Nephron progenitor cell (in vitro differentiated cells): ENCODE measurements at regions not wholly inside any gene's neighbourhood (a gene's known extent, or its start where the extent isn't known, plus 50 kb on each side); places are given as distances from the start of the nearest gene placed in this dataset.

Experiments used
- DNase-seq: peaks from one replicate; pipeline ENCODE4 v3.0.0; 2021
- H3K27ac Mint-ChIP-seq: 2 replicates; pipeline ENCODE4 v1.8.0; 2021; ENCODE audit warnings: mild to moderate bottlenecking, moderate library complexity, mixed read lengths
- H3K27me3 Mint-ChIP-seq: 2 replicates; pipeline ENCODE4 v1.8.0; 2021; ENCODE audit warnings: mild to moderate bottlenecking, low read depth, mixed read lengths; ENCODE audit not compliant: poor library complexity
- H3K36me3 Mint-ChIP-seq: 2 replicates; pipeline ENCODE4 v1.8.0; 2021; ENCODE audit warnings: low read depth, mixed read lengths
- H3K4me1 Mint-ChIP-seq: 2 replicates; pipeline ENCODE4 v1.8.0; 2021; ENCODE audit warnings: mixed read lengths
- H3K4me3 Mint-ChIP-seq: 2 replicates; pipeline ENCODE4 v1.8.0; 2021; ENCODE audit warnings: mild to moderate bottlenecking, moderate library complexity, mixed read lengths
- H3K9me3 Mint-ChIP-seq: 2 replicates; pipeline ENCODE4 v1.8.0; 2021; ENCODE audit warnings: mild to moderate bottlenecking, moderate library complexity, mixed read lengths
- CTCF ChIP-seq: fragments of 200-600 bp; sonication (generic); IDR thresholded peaks from 2 replicates; pipeline ENCODE4 v1.5.0; 2021; ENCODE audit warnings: antibody characterized with exemption

GRCh38 chr5:54766748-54767147 is 218.6 kb downstream of the ESM1 start:
- no peaks in the 10 kb centered on the region for H3K36me3 Mint-ChIP-seq
- H3K4me1 Mint-ChIP-seq: no peaks in the 10 kb centered on the region
- TF ChIP-seq CTCF: no peak
- H3K27me3 Mint-ChIP-seq: peaks cover 12% of the 10 kb centered on the region
- H3K9me3 Mint-ChIP-seq: peaks cover under 1% of the 10 kb centered on the region
- DNase-seq: no peak
- H3K27ac Mint-ChIP-seq: no peak overlapping the region
- H3K4me3 Mint-ChIP-seq: no peak overlapping the region

GRCh38 chr5:54765165-54766028 is 220.0 kb downstream of the ESM1 start:
- TF ChIP-seq CTCF: no peak
- DNase-seq: no peak

GRCh38 chr5:54764102-54765090 is 221.0 kb downstream of the ESM1 start:
- TF ChIP-seq CTCF: no peak
- peaks cover 3% of the 10 kb centered on the region for H3K9me3 Mint-ChIP-seq
- H3K36me3 Mint-ChIP-seq: no peaks in the 10 kb centered on the region
- H3K27ac Mint-ChIP-seq: no peak overlapping the region
- peaks cover 7% of the 10 kb centered on the region for H3K4me1 Mint-ChIP-seq
- peaks cover 12% of the 10 kb centered on the region for H3K27me3 Mint-ChIP-seq
- no peak for DNase-seq
- H3K4me3 Mint-ChIP-seq: no peak overlapping the region

More at GRCh38 chr5:54765165-54766028, 220.0 kb downstream of the ESM1 start:
- H3K4me3 Mint-ChIP-seq: no peak overlapping the region
- H3K27me3 Mint-ChIP-seq: peaks cover 12% of the 10 kb centered on the region
- H3K9me3 Mint-ChIP-seq: peaks cover 3% of the 10 kb centered on the region
- H3K27ac Mint-ChIP-seq: no peak overlapping the region
- peaks cover 7% of the 10 kb centered on the region for H3K4me1 Mint-ChIP-seq
- H3K36me3 Mint-ChIP-seq: no peaks in the 10 kb centered on the region

GRCh38 chr5:54761213-54761701 is 224.1 kb downstream of the ESM1 start:
- H3K36me3 Mint-ChIP-seq: no peaks in the 10 kb centered on the region
- no peak overlapping the region for H3K4me3 Mint-ChIP-seq
- peaks cover 10% of the 10 kb centered on the region for H3K27me3 Mint-ChIP-seq
- peaks cover 7% of the 10 kb centered on the region for H3K4me1 Mint-ChIP-seq
- DNase-seq: no peak
- peaks cover 3% of the 10 kb centered on the region for H3K9me3 Mint-ChIP-seq
- no peak overlapping the region for H3K27ac Mint-ChIP-seq
- no peak for TF ChIP-seq CTCF

GRCh38 chr5:54760182-54760935 is 225.0 kb downstream of the ESM1 start:
- H3K27me3 Mint-ChIP-seq: peaks cover 14% of the 10 kb centered on the region
- peaks cover 3% of the 10 kb centered on the region for H3K9me3 Mint-ChIP-seq
- H3K4me3 Mint-ChIP-seq: no peak overlapping the region
- H3K27ac Mint-ChIP-seq: no peak overlapping the region
- H3K4me1 Mint-ChIP-seq: peaks cover 11% of the 10 kb centered on the region
- no peak for TF ChIP-seq CTCF
- DNase-seq: no peak
- H3K36me3 Mint-ChIP-seq: no peaks in the 10 kb centered on the region
